PC-3 (cell line): ENCODE measurements at regions not wholly inside any gene's neighbourhood (a gene's known extent, or its start where the extent isn't known, plus 50 kb on each side); places are given as distances from the start of the nearest gene placed in this dataset.

Source experiments
- CTCF ChIP-seq: fragments of 300-600 bp; sonication (generic); conservative IDR thresholded peaks from 2 replicates; pipeline ENCODE4 v1.5.1; 2017; ENCODE audit warnings: antibody characterized with exemption, low read depth, mild to moderate bottlenecking, low read length
- EZH2 ChIP-seq: fragments of 300-600 bp; sonication (generic); IDR thresholded peaks from one replicate; pipeline ENCODE4 v1.6.1; 2017; ENCODE audit warnings: antibody characterized with exemption, mild to moderate bottlenecking, low read length; ENCODE audit not compliant: unreplicated experiment
- EZH2phosphoT487 ChIP-seq: fragments of 300-600 bp; sonication (generic); IDR thresholded peaks from 2 replicates; pipeline ENCODE4 v1.6.1; 2018; ENCODE audit warnings: mild to moderate bottlenecking, antibody characterized with exemption, low read length, borderline replicate concordance

GRCh38 chr10:8144496-8144895 is 90.0 kb downstream of the GATA3 start:
- TF ChIP-seq CTCF = no peak
- TF ChIP-seq EZH2 = no peak
- no peak for TF ChIP-seq EZH2phosphoT487
